C4-2B (cell line): ENCODE measurements at regions not wholly inside any gene's neighbourhood (a gene's known extent, or its start where the extent isn't known, plus 50 kb on each side); places are given as distances from the start of the nearest gene placed in this dataset.

Source experiments
- CTCF ChIP-seq: fragments of 450-650 bp; conservative IDR thresholded peaks from 2 replicates; pipeline ENCODE4 v1.5.1; 2017; ENCODE audit warnings: mild to moderate bottlenecking
- ZFX ChIP-seq: fragments of 450-650 bp; IDR thresholded peaks from 2 replicates; pipeline ENCODE4 v1.6.1; 2017

- TF ChIP-seq CTCF (no peak), ZFX (no peak)
Measured at GRCh38 chr12:76189851-76190250, 105.4 kb upstream of the NAP1L1 start.
